ENCODE measurements at regions not wholly inside any gene's neighbourhood (a gene's known extent, or its start where the extent isn't known, plus 50 kb on each side); places are given as distances from the start of the nearest gene placed in this dataset.

GRCh38 chr17:62121025-62121730, 56.1 kb upstream of the MED13 start:
- Histone ChIP-seq H3K4me2 (ENCODE audit: control insufficient read depth, extremely low read depth, insufficient read depth, low read depth, low read length) (no peak overlapping the region), H3K4me1 (ENCODE audit: control insufficient read depth, extremely low read depth, insufficient read depth, low read length) (no peaks in the 10 kb centered on the region), H4K20me1 (ENCODE audit: control insufficient read depth, extremely low read depth, insufficient read depth, low read length) (no peaks in the 10 kb centered on the region), H3K36me3 (ENCODE audit: control insufficient read depth in 2 of 2, extremely low read depth in 1 of 2, insufficient read depth in 2 of 2, low read length in 2 of 2) (no peaks in the 10 kb centered on the region), H3K27ac (ENCODE audit: control insufficient read depth, insufficient read depth, low read length) (no peak overlapping the region), H2AFZ (ENCODE audit: control insufficient read depth, low read length) (no peak overlapping the region), H3K9me1 (ENCODE audit: control insufficient read depth, extremely low read depth, insufficient read depth, low read length) (no peaks in the 10 kb centered on the region), H3K27me3 (ENCODE audit: control insufficient read depth, extremely low read depth, insufficient read depth, low read length) (peaks cover 5% of the 10 kb centered on the region), H3K9ac (ENCODE audit: control insufficient read depth, extremely low read depth, insufficient read depth, low read length) (no peak overlapping the region), H3K9me3 (ENCODE audit: control insufficient read depth, low read depth, low read length) (no peaks in the 10 kb centered on the region), H3K79me2 (ENCODE audit: control insufficient read depth, insufficient read depth, low read length) (no peaks in the 10 kb centered on the region), H3K4me3 (ENCODE audit: control insufficient read depth in 2 of 3, extremely low read depth in 1 of 3, insufficient read depth in 2 of 3, low read depth in 1 of 3, low read length in 3 of 3) (no peak overlapping the region)
- FAIRE-seq (no peak), DNase-seq (ENCODE audit: low read depth, low spot score) (no peak)
- dilution Hi-C loops (cut with MboI; ENCODE audit: extremely low pct_ligation_motif_present, low sequenced_read_pairs) = no loop called here
- TF ChIP-seq EZH2 (IDR thresholded peaks at IDR 0.05; ENCODE audit: low read length) = no peak
- TF ChIP-seq CTCF (optimal IDR thresholded peaks at IDR 0.05 in 1 of 3, IDR thresholded peaks at IDR 0.05 in 1 of 3, conservative IDR thresholded peaks at IDR 0.05 in 1 of 3; ENCODE audit: extremely low read depth in 1 of 3, insufficient read depth in 2 of 3, low read length in 3 of 3) = no peak

- DNase-seq (ENCODE audit: low read depth, low spot score) (no peak), FAIRE-seq (no peak)
- Histone ChIP-seq H3K27me3 (ENCODE audit: control insufficient read depth, extremely low read depth, insufficient read depth, low read length) (no peaks in the 10 kb centered on the region), H3K9me1 (ENCODE audit: control insufficient read depth, extremely low read depth, insufficient read depth, low read length) (no peaks in the 10 kb centered on the region), H3K4me2 (ENCODE audit: control insufficient read depth, extremely low read depth, insufficient read depth, low read depth, low read length) (no peak overlapping the region), H3K9me3 (ENCODE audit: control insufficient read depth, low read depth, low read length) (no peaks in the 10 kb centered on the region), H3K4me3 (ENCODE audit: control insufficient read depth in 2 of 3, extremely low read depth in 1 of 3, insufficient read depth in 2 of 3, low read depth in 1 of 3, low read length in 3 of 3) (no peak overlapping the region), H2AFZ (ENCODE audit: control insufficient read depth, low read length) (no peak overlapping the region), H3K4me1 (ENCODE audit: control insufficient read depth, extremely low read depth, insufficient read depth, low read length) (no peaks in the 10 kb centered on the region), H3K9ac (ENCODE audit: control insufficient read depth, extremely low read depth, insufficient read depth, low read length) (no peak overlapping the region), H3K27ac (ENCODE audit: control insufficient read depth, insufficient read depth, low read length) (no peak overlapping the region), H4K20me1 (ENCODE audit: control insufficient read depth, extremely low read depth, insufficient read depth, low read length) (no peaks in the 10 kb centered on the region), H3K36me3 (ENCODE audit: control insufficient read depth in 2 of 2, extremely low read depth in 1 of 2, insufficient read depth in 2 of 2, low read length in 2 of 2) (no peaks in the 10 kb centered on the region), H3K79me2 (ENCODE audit: control insufficient read depth, insufficient read depth, low read length) (no peaks in the 10 kb centered on the region)
- TF ChIP-seq EZH2 (IDR thresholded peaks at IDR 0.05; ENCODE audit: low read length) = no peak
- TF ChIP-seq CTCF (optimal IDR thresholded peaks at IDR 0.05 in 1 of 3, IDR thresholded peaks at IDR 0.05 in 1 of 3, conservative IDR thresholded peaks at IDR 0.05 in 1 of 3; ENCODE audit: extremely low read depth in 1 of 3, insufficient read depth in 2 of 3, low read length in 3 of 3) = no peak
- dilution Hi-C loops (cut with MboI; ENCODE audit: extremely low pct_ligation_motif_present, low sequenced_read_pairs) = no loop called here
Measured at GRCh38 chr17:62119373-62119772, 54.3 kb upstream of the MED13 start.

Small RNA genes lying in the stretch of these regions (small RNA-seq; reads per million reads assigned to genes)
- 0 reads per million in 3 experiments for gene RF00019 (ENCODE audit: insufficient read length in 3 of 3, low read depth in 3 of 3, low replicate concordance in 1 of 3)

Measured in keratinocyte (primary cell).